ENCODE measurements at regions not wholly inside any gene's neighbourhood (a gene's known extent, or its start where the extent isn't known, plus 50 kb on each side); places are given as distances from the start of the nearest gene placed in this dataset.

DNA sequence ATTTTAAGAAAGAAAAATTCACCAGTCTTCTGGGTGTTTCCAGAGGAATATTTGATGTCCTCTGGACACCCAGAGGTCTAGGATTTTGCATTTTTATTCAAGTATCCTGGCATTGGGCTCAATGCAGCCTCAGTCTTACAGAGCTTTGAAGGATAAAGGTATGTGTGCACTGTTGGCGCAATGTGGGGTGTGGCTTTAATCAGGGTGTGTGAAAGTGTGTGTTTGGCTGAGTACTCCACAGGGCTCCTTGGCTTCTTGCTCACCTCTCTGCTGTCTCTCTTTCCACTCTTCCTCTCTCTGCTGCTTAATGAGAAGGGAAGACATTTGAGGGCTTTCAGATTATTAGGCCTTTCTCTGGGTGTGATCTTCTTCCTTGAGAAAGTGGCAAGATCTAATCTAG, 193.3 kb upstream of the CCND2 start:
- no peak overlapping the region for H3K4me3 ChIP-seq (ENCODE audit: low read depth, low read length)
- no peak for DNase-seq (ENCODE audit: low read depth)

DNA sequence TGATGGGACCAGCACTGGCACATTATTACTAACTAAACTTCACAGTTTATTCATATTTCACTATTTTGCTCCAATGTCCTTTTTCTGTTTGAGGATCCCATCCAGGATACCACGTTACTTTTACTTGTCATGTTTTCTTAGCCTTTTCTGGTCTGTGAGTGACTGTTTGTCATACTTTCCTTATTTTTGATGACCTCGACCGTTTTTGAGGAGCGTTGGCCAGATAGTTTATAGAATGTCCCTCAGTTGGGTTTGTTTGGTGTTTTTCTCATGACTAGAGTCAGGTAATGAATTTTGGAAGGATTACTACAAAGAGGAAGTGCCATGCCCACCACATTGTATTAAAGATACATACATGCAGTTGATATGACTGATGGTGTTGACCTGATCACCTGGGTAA, 199.4 kb upstream of the CCND2 start:
- no peak for DNase-seq (ENCODE audit: low read depth)
- no peak overlapping the region for H3K4me3 ChIP-seq (ENCODE audit: low read depth, low read length)

DNA sequence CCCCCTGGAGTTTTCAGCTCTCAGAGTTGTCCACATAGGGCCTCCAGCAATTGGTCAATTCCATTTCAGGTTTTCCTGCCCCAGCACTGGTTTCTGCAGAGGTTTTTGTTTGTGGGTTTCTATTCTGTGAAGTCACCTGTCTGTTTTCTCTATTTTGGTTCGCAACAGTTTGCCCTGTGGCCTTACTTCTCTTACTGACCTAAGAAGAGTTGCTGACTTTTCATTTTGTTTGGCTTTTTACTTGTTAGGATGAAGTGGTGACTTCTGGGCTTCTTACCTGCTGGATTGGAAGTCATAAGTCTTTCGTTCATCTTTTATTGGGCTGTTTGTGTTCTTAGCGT, 196.4 kb upstream of the PARP11 start:
- H3K4me3 ChIP-seq (ENCODE audit: low read depth, low read length), result no peak overlapping the region

DNA sequence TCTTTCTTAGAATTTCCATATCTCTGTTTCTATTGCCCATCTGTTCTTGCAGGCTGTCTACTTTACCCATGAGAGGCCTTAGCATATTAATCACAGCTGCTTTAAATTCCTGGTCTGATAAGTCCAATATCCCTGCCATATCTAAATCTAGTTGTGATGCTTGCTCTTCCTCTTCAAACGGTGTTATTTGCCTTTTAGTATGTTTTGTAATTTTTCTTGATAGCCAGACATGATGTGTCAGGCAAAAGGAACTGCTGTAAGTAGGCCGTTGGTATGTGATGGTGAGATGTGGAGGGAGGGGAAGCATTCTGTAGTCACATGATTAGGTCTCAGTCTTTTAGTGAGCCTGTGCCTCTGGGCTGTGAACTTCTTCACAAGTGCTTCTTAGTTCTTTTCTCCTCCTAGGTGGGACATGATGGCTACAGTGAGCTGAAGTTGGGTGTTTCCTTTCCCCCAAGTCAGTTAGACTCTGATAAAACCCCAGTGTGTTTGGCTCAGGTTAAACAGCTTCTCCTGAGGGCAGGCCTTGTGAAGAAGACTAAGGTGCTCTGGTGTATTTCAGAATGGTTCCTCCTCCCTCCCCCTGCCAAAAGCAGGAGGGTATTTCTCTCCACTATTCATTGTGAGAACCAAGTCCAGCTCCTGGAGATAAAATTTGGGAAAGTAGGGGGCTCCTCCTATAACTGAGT, 195.9 kb upstream of the PARP11 start:
- H3K4me3 ChIP-seq (ENCODE audit: low read depth, low read length), result no peak overlapping the region
- DNase-seq (ENCODE audit: low read depth), result no peak

More for the DNA sequence above, 196.4 kb upstream of the PARP11 start:
- no peak for DNase-seq (ENCODE audit: low read depth)

DNA sequence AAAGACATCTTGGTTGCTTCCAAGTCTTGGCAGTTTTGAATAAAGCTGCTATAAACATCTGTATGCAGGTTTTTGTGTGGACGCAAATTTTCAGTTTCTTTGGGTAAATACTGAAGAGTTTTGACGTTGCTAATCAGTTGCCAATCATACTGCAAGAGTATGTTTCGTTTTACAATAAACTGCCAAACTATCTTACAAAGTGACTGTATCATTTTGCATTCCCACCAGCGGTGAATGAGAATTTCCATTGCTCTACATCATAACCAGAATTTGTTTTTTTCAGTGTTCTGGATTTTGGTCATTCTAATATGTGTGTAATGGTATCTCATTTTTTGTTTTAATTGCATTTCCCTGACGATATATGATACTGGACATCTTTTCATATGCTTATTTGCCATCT, 190.8 kb upstream of the PARP11 start:
- H3K4me3 ChIP-seq (ENCODE audit: low read depth, low read length), result no peak overlapping the region
- no peak for DNase-seq (ENCODE audit: low read depth)

DNA sequence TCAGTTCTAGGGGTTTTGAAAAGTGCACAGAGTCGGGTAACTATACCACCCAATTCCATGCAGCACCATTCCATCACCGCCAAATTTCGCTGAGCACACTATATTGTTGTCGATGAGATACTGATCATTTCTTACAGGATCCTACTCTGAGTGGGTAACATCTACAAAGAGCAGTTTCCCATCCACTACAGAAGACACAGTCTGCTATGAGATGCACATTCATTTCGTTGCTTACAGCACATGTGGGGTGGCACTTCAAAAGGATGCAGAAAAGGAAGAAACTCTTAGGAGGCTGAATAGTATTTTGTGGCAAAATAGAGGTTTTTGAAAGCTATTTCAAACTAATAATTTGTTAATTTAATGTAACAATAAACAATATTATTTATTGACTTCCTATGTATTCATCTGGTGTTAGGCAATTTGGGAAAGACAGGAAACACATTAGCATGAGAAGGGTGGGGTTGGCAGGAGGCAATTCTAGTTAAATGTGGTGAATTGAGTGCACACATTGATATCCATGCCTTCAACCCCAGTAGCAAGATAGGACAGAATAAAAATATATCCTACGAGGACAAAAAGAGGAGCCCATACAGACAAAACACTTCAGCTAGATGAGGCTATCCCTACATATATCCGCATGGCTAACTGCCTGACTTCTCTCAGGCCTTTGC, 186.8 kb upstream of the PARP11 start:
- DNase-seq (ENCODE audit: low read depth), result no peak
- H3K4me3 ChIP-seq (ENCODE audit: low read depth, low read length), result no peak overlapping the region

DNA sequence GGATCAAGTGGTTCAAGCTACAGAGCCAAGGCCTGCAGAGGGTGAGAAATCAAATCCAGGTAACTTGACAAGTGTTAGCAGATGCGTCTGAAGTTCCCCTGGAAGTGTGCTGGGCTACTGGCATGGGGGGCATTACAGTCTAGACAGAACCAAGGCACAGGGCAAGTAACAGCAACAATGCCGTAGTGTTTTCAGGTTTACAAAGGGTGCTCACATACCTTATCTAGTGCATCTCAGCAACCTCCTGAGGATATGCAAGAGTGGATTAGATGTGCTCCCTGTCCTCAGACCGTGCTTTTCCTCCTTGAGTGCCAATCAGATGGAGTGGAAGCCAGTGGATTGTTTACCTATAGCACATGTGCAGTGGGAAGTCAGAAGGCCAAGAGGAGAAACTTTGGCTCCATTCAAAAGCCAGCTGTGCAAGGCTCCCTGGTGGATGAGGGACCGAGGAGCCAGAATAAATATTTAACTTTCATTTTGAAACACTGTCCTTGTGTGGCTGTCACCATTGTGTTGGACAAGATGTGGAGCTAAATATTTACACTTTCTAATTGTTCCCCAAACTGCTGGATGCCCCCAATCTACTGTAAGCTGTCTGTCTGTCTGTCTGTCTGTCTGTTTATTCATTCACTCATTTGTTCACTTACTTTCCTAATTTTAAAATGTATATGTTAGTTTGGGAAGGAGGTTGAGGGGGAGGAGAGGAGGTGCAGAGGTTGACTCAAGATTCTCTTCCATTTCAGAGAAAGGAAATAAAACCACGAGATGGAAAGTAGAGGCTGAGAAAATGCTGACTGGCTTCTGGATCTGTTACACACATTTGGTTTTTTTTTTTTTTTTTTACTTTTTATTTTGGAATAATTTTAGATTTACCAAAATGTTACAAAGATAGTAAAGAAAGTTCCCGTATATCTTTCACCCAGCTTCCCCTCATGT, 184.0 kb upstream of the PARP11 start:
- no peak overlapping the region for H3K4me3 ChIP-seq (ENCODE audit: low read depth, low read length)
- no peak for DNase-seq (ENCODE audit: low read depth)

DNA sequence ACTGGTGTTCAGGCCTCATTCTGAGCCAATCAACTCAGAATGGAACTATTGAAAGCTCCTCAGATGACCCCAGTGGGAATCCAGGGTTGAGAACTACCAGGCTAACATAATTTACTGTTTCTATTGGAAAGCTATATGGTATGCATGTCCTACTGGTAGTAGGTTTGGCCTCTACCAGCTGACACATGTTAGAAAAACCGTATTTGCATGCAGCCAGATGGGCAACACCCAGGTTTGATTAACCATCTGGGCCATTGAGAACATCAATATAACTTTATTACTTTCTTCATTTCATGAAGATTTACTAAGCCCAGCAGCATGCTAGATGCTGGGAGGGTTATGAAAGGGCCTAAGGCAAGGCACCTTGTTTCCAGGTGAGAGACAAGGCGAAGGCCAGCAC, 181.4 kb upstream of the PARP11 start:
- no peak overlapping the region for H3K4me3 ChIP-seq (ENCODE audit: low read depth, low read length)
- DNase-seq (ENCODE audit: low read depth), result no peak

DNA sequence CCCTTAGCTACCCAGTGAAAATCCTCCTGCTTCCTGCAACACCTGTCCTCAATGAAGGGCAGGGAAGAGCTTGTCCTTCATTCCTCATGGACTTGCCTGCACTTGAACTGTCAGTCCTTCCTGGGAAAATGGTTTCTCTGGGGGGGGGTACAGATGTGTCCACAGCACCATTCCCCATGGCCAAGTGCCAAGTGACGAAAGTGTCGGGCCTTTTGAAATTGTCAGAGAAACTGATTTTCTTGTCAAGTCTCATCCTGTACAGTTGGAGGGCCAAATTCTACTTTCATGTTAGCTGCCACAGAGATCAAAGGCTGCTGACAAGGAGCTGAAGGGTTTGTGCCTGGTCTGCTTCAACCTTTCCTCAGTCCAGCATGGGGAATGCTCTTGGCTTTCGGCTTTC, 179.5 kb upstream of the PARP11 start:
- DNase-seq (ENCODE audit: low read depth), result no peak
- H3K4me3 ChIP-seq (ENCODE audit: low read depth, low read length), result no peak overlapping the region

DNA sequence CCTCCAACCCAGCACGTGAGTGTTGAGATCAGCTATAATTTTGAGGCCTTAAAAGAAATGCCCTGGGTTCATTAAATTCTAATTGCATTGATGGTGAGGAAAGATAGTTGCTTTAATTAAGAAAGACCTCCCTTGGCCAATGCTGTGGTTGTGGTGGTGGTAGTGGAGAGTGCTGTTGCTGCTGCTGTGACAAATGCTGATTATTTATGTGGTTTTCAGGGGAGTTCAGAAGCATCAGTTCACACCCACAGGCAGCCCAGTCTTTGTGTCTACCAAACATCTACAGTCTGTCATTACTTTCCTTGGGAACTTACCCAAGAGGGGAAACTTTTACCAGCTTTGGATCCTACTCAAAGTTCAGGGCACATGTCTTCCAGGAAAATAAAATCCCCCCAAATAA, 178.4 kb upstream of the PARP11 start:
- no peak for DNase-seq (ENCODE audit: low read depth)
- H3K4me3 ChIP-seq (ENCODE audit: low read depth, low read length), result no peak overlapping the region

DNA sequence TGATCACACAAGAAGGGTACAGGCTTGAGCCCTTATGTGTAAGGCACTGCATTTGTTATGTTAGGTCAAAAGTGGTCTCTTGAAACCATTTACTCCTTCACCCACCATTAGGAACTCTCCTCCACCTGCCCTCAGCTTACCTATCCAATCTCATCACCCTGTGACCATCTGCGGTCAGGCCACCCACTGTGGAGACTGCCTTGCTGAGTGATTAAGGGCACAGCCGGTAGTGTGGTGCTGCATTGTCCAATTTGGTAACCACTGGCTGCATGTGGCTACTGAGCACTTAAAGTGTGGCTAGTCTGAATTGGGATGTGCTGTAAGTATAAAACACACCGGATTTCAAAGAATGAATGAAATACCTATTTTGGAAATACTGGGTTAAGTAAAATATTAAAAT, 177.1 kb upstream of the PARP11 start:
- H3K4me3 ChIP-seq (ENCODE audit: low read depth, low read length), result no peak overlapping the region
- no peak for DNase-seq (ENCODE audit: low read depth)

DNA sequence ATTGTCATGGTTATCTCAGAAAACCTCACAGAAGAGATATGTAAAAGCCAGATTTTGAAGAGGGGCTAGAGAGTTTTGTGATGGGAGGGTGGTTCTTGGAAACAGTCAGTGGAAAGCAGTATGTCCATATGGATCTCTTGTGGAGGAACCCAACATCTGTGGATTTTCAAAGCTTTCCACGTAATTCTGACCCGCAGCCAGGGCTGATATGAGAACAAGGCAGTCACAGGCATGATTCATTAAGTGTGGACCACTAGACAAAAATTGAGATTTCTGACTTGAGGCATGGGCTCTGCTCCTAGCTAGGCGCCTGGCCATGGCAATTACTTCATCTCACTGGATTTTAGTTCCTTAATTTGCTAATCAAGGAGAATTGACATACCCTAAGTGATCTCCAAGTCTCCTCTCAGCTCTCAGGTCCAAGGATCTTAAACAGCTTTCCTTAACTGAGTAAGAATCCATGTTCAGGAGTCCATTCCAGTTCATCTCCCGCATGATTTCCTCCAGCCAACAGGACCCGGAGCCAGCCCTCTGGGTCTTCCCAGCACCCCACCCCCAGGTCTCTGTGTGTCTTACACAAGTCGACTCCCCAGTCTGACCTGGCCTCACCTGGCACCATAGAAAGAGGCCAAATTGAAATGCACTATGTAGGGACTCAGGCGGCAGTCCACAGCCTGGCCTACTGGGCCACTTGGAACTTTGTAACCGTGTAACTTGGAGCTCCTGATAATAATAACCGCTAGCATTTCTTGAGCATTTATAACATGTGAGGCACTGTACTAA, 176.3 kb upstream of the PARP11 start:
- no peak for DNase-seq (ENCODE audit: low read depth)

DNA sequence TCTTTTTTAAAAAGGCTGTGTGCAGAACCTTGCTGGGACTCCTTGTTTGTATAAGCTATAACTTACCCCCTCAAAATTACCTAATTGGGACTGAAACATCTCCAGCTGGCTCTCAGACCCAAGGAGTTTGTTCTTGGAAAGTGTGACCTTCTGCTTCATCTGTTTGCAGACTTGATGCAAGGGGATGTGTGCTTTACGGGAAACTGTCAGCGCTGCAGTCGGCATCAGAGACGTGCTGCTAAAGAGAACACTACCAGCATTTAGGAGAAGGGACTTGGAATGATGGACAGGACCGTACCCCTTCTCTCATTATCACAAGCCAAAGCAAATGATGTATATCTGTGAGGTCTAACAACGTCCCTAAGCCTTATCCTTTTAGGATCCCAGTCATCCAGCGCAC, 174.2 kb upstream of the PARP11 start:
- H3K4me3 ChIP-seq (ENCODE audit: low read depth, low read length), result no peak overlapping the region
- DNase-seq (ENCODE audit: low read depth), result no peak

More for the DNA sequence above, 176.3 kb upstream of the PARP11 start:
- H3K4me3 ChIP-seq (ENCODE audit: low read depth, low read length), result no peak overlapping the region

DNA sequence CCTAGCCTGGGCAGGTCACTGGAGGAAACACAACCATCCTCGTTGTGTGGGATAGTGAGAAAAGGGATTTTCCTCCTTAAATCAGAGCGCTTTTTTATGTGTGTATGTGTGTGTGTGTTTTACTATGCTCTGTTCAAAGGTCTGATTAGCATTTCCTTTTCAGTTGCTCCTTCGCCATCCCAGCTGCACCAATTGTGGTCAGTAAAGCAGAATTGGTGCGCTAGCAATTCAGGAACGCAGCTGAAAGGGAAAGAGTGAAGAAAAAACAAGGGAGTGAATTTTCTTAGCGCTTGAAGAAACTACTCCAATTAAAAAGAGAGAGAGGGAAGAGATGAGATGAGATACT, 173.3 kb upstream of the PARP11 start:
- no peak for DNase-seq (ENCODE audit: low read depth)
- no peak overlapping the region for H3K4me3 ChIP-seq (ENCODE audit: low read depth, low read length)

DNA sequence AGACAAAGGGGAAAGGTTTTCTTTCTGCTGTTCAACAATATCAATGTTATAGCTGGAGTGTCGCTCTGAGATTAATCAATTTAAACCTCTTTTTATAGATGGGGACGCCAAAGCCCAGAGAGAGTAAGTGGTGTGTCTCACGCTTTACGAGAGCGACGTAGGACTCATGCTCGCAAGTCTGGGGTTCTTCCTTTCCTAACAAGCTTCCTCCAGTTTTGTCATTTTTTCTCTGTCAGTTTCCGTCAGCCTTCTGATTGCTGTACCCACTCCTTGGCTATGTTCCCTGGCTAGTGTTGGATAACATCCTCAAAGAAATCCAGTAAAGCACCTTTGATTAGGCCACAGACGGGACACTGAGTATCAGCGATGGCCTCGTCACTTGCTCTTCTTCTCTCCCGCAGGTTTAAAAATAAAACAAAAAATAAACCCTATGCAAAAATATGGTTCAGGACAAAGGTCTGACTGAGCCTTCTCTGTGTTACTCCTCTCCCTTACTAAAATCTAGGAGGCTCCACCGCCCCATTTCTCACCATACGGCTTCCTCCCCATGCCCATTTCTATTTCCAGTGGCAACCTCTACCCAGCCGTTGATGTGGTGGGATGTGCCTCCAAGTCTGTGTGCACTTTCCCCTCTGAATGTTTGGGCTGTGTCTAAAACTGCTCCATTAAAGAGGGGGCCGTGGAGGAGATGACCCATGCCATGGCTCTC, 172.7 kb upstream of the PARP11 start:
- H3K4me3 ChIP-seq (ENCODE audit: low read depth, low read length), result no peak overlapping the region
- no peak for DNase-seq (ENCODE audit: low read depth)

DNA sequence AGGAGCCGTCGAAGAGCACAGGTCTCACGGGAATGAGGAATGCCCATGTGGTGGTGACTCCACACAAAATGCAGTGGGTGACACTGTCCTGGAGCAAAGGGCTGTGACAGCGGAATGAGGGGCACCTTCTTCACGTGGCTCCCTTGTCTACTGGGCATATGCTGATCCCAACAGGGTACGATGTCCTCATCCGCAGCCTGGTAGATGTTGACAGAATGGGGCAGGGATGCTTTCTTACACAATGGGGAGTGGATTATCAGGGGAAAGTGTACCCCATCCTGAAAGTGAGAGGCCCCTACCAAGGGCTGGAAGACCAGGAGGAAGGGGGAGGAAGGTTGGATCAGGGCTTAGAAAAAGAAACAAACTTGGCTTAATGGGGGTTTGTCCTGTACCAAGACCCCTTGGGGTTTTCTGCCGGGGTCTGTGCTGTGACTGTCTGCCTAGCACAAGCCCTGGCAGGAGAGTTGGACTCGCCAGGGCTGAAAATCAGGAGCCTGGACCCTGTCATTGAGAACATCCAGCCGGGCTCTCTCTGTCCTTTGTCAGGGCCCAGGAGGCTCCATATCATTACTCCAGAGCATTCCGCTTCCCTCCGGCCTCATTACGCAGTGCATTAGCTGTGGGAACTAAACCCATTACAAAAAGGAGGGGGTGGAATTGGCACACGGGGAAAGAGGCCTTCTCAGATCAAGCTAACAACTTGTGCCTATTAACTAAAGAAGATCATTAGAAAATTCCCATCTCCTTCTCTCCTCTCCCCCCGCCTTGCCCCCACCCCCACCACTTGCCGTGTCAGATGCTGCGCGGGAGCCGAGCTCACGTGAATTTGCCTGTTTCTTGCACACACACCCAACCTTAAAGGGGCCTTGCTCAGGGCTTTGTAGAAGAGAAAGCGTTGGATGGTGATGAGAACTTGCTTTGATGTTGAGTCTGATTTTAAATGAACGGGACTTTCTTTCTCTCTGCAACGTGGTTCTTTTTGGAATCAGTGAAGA, 171.8 kb upstream of the PARP11 start:
- H3K4me3 ChIP-seq (ENCODE audit: low read depth, low read length), result no peak overlapping the region
- no peak for DNase-seq (ENCODE audit: low read depth)

DNA sequence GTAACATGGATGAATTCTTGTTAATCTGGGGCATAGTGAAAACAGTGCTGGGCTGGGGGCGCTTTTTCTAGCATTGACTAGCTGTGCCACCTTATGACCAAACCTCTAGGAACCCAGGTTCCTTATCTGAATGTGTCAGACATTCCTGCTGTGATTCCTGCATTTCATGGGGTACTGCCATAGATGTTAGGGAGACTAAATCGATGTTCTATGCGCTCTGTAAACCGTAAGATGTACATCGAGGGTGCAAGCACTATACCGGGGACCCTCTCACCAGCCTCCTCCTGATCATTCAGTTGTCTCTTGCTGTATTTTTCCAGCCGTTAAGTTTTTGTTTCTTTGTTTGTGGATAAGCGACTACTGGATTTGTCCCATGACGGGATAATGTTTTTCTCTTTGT, 170.9 kb upstream of the PARP11 start:
- DNase-seq (ENCODE audit: low read depth), result no peak
- no peak overlapping the region for H3K4me3 ChIP-seq (ENCODE audit: low read depth, low read length)

DNA sequence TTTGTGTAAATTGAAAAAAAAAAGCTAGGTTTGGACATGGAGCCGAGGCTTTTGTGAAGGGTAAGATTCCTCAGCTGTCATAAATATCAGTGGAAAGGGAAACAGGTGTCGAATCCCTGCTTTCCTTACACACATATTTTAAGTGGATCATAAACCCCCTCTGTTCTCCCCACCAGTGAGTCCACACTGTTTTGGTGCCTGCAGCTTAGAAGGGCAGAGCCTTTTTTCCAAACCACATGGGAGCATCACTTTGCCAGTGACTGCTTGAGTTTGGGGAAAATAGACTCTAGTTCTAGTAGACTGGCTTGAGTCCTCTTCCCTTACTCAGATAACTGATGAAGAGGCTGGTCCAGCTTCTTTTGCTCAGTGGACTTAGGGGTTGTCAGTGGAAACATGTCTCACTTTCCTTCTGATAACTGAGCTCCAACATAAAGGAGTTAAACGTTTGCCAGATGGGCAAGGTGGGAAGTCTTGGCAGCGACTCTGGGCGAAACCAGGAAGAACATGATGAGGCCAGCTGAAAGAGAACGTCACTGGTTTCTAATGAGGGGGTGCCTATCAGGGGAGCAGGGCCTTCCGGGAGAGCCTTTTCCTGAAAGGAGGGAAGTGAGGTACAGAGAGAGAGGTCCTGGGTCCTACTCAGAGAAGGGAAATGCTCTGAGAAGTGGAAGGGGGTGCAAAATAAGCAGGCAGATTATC, 168.1 kb upstream of the PARP11 start:
- no peak for DNase-seq (ENCODE audit: low read depth)

More for the DNA sequence above, 168.1 kb upstream of the PARP11 start:
- H3K4me3 ChIP-seq (ENCODE audit: low read depth, low read length), result no peak overlapping the region

All from skeletal muscle cell (primary cell).